Tibial nerve (tissue), 4 donors: ENCODE measurements at regions not wholly inside any gene's neighbourhood (a gene's known extent, or its start where the extent isn't known, plus 50 kb on each side); places are given as distances from the start of the nearest gene placed in this dataset.

Experiments used
- CTCF ChIP-seq, 5 experiments: fragments of 200-600 bp in 3 of 5; fragments of 450-650 bp in 2 of 5; sonication (generic) in 3 of 5; IDR thresholded peaks; one replicate each; pipeline ENCODE4 v1.5.1; 2016 to 2019; ENCODE audit warnings: antibody characterized with exemption in 5 of 5, mild to moderate bottlenecking in 3 of 5, moderate library complexity in 2 of 5
- EP300 ChIP-seq, 2 donors: sonication (generic); formaldehyde crosslinking; IDR thresholded peaks; one replicate each; pipeline ENCODE4 v1.6.1; 2017; ENCODE audit warnings: antibody characterized with exemption in 2 of 2, mild to moderate bottlenecking in 1 of 2

- TF ChIP-seq CTCF (IDR thresholded peaks at IDR 0.05) (no peak), EP300 (IDR thresholded peaks at IDR 0.05) (no peak)
Observed at GRCh38 chr7:155975490-155975889, 163.2 kb upstream of the SHH start.
